ENCODE measurements at regions not wholly inside any gene's neighbourhood (a gene's known extent, or its start where the extent isn't known, plus 50 kb on each side); places are given as distances from the start of the nearest gene placed in this dataset.

GRCh38 chr4:138414202-138414601 lies 172.1 kb upstream of the SLC7A11 start:
- H3K9me3 ChIP-seq (ENCODE audit: insufficient read depth, low read depth, low read length), result no peaks in the 10 kb centered on the region
- TF ChIP-seq EZH2phosphoT487 (IDR thresholded peaks at IDR 0.05; ENCODE audit: borderline replicate concordance) (no peak), CTCF (conservative IDR thresholded peaks at IDR 0.05; ENCODE audit: low read length) (no peak)
- H2AFZ ChIP-seq (ENCODE audit: low read length), result no peak overlapping the region
- H3K4me3 ChIP-seq (ENCODE audit: low read length, poor library complexity, severe bottlenecking), result no peak overlapping the region
- H3K9ac ChIP-seq (ENCODE audit: low read depth, low read length, poor library complexity, severe bottlenecking), result no peak overlapping the region
- no peaks in the 10 kb centered on the region for H3K9me2 ChIP-seq (replicated peaks; ENCODE audit: low read depth, low read length)
- H3K79me2 ChIP-seq (ENCODE audit: insufficient read depth, low read length), result no peaks in the 10 kb centered on the region
- H3K27me3 ChIP-seq (ENCODE audit: insufficient read depth, low read length, poor library complexity, severe bottlenecking), result no peaks in the 10 kb centered on the region
- no peaks in the 10 kb centered on the region for H4K20me1 ChIP-seq (ENCODE audit: insufficient read depth, low read length, poor library complexity, severe bottlenecking)
- no peaks in the 10 kb centered on the region for H3K4me1 ChIP-seq (ENCODE audit: insufficient read depth, low read length, poor library complexity, severe bottlenecking)
- H3K4me2 ChIP-seq (ENCODE audit: low read depth, low read length, poor library complexity, severe bottlenecking), result no peak overlapping the region
- no peaks in the 10 kb centered on the region for H3F3A ChIP-seq (ENCODE audit: low read depth)
- no peaks in the 10 kb centered on the region for H3K36me3 ChIP-seq (ENCODE audit: insufficient read depth, low read length)

GRCh38 chr4:138413273-138413672 lies 171.1 kb upstream of the SLC7A11 start:
- H3K9me2 ChIP-seq (replicated peaks; ENCODE audit: low read depth, low read length), result no peaks in the 10 kb centered on the region
- H3K9ac ChIP-seq (ENCODE audit: low read depth, low read length, poor library complexity, severe bottlenecking), result no peak overlapping the region
- H3K4me3 ChIP-seq (ENCODE audit: low read length, poor library complexity, severe bottlenecking), result no peak overlapping the region
- no peaks in the 10 kb centered on the region for H3F3A ChIP-seq (ENCODE audit: low read depth)
- no peaks in the 10 kb centered on the region for H3K9me3 ChIP-seq (ENCODE audit: insufficient read depth, low read depth, low read length)
- no peaks in the 10 kb centered on the region for H3K27me3 ChIP-seq (ENCODE audit: insufficient read depth, low read length, poor library complexity, severe bottlenecking)
- no peak overlapping the region for H3K4me2 ChIP-seq (ENCODE audit: low read depth, low read length, poor library complexity, severe bottlenecking)
- H3K79me2 ChIP-seq (ENCODE audit: insufficient read depth, low read length), result no peaks in the 10 kb centered on the region
- no peaks in the 10 kb centered on the region for H4K20me1 ChIP-seq (ENCODE audit: insufficient read depth, low read length, poor library complexity, severe bottlenecking)
- peak overlapping the region; percentile 30; the same call in 1 of the 2 replicates for H2AFZ ChIP-seq (ENCODE audit: low read length)
- no peaks in the 10 kb centered on the region for H3K4me1 ChIP-seq (ENCODE audit: insufficient read depth, low read length, poor library complexity, severe bottlenecking)
- TF ChIP-seq EZH2phosphoT487 (IDR thresholded peaks at IDR 0.05; ENCODE audit: borderline replicate concordance) (no peak), CTCF (conservative IDR thresholded peaks at IDR 0.05; ENCODE audit: low read length) (no peak)
- no peaks in the 10 kb centered on the region for H3K36me3 ChIP-seq (ENCODE audit: insufficient read depth, low read length)

- Histone ChIP-seq H3F3A (ENCODE audit: low read depth) (no peaks in the 10 kb centered on the region), H3K9ac (ENCODE audit: low read depth, low read length, poor library complexity, severe bottlenecking) (no peak overlapping the region), H3K27me3 (ENCODE audit: insufficient read depth, low read length, poor library complexity, severe bottlenecking) (no peaks in the 10 kb centered on the region), H3K4me3 (ENCODE audit: low read length, poor library complexity, severe bottlenecking) (no peak overlapping the region), H2AFZ (ENCODE audit: low read length) (peak overlapping the region; percentile 30; the same call in 1 of the 2 replicates), H3K4me2 (ENCODE audit: low read depth, low read length, poor library complexity, severe bottlenecking) (no peak overlapping the region), H3K36me3 (ENCODE audit: insufficient read depth, low read length) (no peaks in the 10 kb centered on the region), H3K9me3 (ENCODE audit: insufficient read depth, low read depth, low read length) (no peaks in the 10 kb centered on the region), H4K20me1 (ENCODE audit: insufficient read depth, low read length, poor library complexity, severe bottlenecking) (no peaks in the 10 kb centered on the region), H3K4me1 (ENCODE audit: insufficient read depth, low read length, poor library complexity, severe bottlenecking) (no peaks in the 10 kb centered on the region), H3K9me2 (replicated peaks; ENCODE audit: low read depth, low read length) (no peaks in the 10 kb centered on the region), H3K79me2 (ENCODE audit: insufficient read depth, low read length) (no peaks in the 10 kb centered on the region)
- TF ChIP-seq CTCF (conservative IDR thresholded peaks at IDR 0.05; ENCODE audit: low read length) (no peak), EZH2phosphoT487 (IDR thresholded peaks at IDR 0.05; ENCODE audit: borderline replicate concordance) (no peak)
These were observed 170.7 kb upstream of the SLC7A11 start for GRCh38 chr4:138412847-138413246.
